ENCODE measurements at regions not wholly inside any gene's neighbourhood (a gene's known extent, or its start where the extent isn't known, plus 50 kb on each side); places are given as distances from the start of the nearest gene placed in this dataset.
"Not testable (repeated sequence)": the region's sequence is repeated elsewhere in the genome, so short reads cannot be mapped to it uniquely, and the experiment has no call there.

- DNase-seq (ENCODE audit: low read depth in 2 of 2), result no peak
These were observed 68.2 kb upstream of the FAM241A start for GRCh38 chr4:112076919-112077608.

- no peak for DNase-seq (ENCODE audit: low read depth in 2 of 2)
These were observed 67.5 kb upstream of the FAM241A start for GRCh38 chr4:112077743-112078142.

GRCh38 chr4:112082954-112083586 lies 62.2 kb upstream of the FAM241A start:
- DNase-seq (ENCODE audit: low read depth in 2 of 2), result no peak

- DNase-seq (ENCODE audit: low read depth in 2 of 2), result no peak
These were observed 61.5 kb upstream of the FAM241A start for GRCh38 chr4:112083587-112084347.

GRCh38 chr4:112085156-112086035 lies 59.9 kb upstream of the FAM241A start:
- DNase-seq (ENCODE audit: low read depth in 2 of 2), result no peak

- no peak for DNase-seq (ENCODE audit: low read depth in 2 of 2)
These were observed 59.2 kb upstream of the FAM241A start for GRCh38 chr4:112086036-112086434.

GRCh38 chr4:112086661-112087060 lies 58.6 kb upstream of the FAM241A start:
- not testable (repeated sequence) for DNase-seq (ENCODE audit: low read depth in 2 of 2)

- not testable (repeated sequence) for DNase-seq (ENCODE audit: low read depth in 2 of 2)
These were observed 52.9 kb upstream of the FAM241A start for GRCh38 chr4:112092330-112092729.

- no peak for DNase-seq (ENCODE audit: low read depth in 2 of 2)
These were observed 51.5 kb upstream of the FAM241A start for GRCh38 chr4:112093636-112094202.

GRCh38 chr4:112094330-112094729 lies 50.9 kb upstream of the FAM241A start:
- no peak for DNase-seq (ENCODE audit: low read depth in 2 of 2)
